Endothelial cell of umbilical vein (primary cell): ENCODE measurements at regions not wholly inside any gene's neighbourhood (a gene's known extent, or its start where the extent isn't known, plus 50 kb on each side); places are given as distances from the start of the nearest gene placed in this dataset.
"Not testable (repeated sequence)": the region's sequence is repeated elsewhere in the genome, so short reads cannot be mapped to it uniquely, and the experiment has no call there.

Source experiments
- CTCF ChIP-seq, 2 donors: IDR thresholded peaks; 1 replicate in 1 of 2; 2 replicates in 1 of 2; pipeline ENCODE4 v1.5.1; 2011; ENCODE audit warnings: low read length in 2 of 2, mild to moderate bottlenecking in 2 of 2, moderate library complexity in 2 of 2, control low read depth in 1 of 2, inconsistent platforms in 1 of 2, low read depth in 1 of 2; ENCODE audit not compliant: insufficient read depth in 1 of 2; ENCODE audit errors: extremely low read depth in 1 of 2
- EZH2 ChIP-seq: IDR thresholded peaks from 2 replicates; pipeline ENCODE4 v1.6.1; 2012; ENCODE audit warnings: borderline replicate concordance, low read depth, mild to moderate bottlenecking, moderate library complexity, low read length, inconsistent platforms; ENCODE audit not compliant: severe bottlenecking
- MAX ChIP-seq: IDR thresholded peaks from 2 replicates; pipeline ENCODE4 v1.6.1; 2011; ENCODE audit not compliant: insufficient read depth, insufficient read length
- POLR2A ChIP-seq: IDR thresholded peaks from 2 replicates; pipeline ENCODE4 v1.6.1; 2012; ENCODE audit warnings: low read depth, mild to moderate bottlenecking, control low read depth, low read length
- POLR2AphosphoS5 ChIP-seq: IDR thresholded peaks from 2 replicates; pipeline ENCODE4 v1.6.1; 2012; ENCODE audit warnings: low read depth, mild to moderate bottlenecking, control low read depth, low read length, moderate library complexity; ENCODE audit not compliant: insufficient read depth

GRCh38 chr22:15775118-15775517 lies 85.3 kb downstream of the POTEH start:
- not testable (repeated sequence) for TF ChIP-seq EZH2; MAX; CTCF (IDR thresholded peaks at IDR 0.05; ENCODE audit: extremely low read depth in 1 of 2, insufficient read depth in 1 of 2, low read depth in 1 of 2, low read length in 2 of 2); POLR2A; POLR2AphosphoS5
